ENCODE measurements at regions not wholly inside any gene's neighbourhood (a gene's known extent, or its start where the extent isn't known, plus 50 kb on each side); places are given as distances from the start of the nearest gene placed in this dataset.

DNA sequence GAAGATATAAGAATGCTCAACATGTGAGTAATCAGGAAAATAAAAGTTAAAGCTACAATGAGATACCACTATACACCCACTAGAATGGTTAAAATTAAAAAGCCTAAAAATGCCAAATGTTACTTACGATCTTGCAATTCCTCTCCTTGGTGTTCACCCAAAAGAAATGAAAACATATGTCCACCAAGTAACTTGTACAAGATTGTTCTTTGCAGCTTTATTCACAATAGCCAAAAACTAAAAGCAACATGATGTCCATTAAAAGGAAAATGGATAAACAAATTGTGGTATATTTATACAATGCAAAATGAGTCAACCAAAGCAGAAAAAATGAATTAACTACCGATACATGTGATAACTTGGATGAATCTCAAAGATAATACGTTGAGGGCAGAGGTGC, 301.6 kb upstream of the THBS1 start:
- no peak for DNase-seq (ENCODE audit: low read depth)

DNA sequence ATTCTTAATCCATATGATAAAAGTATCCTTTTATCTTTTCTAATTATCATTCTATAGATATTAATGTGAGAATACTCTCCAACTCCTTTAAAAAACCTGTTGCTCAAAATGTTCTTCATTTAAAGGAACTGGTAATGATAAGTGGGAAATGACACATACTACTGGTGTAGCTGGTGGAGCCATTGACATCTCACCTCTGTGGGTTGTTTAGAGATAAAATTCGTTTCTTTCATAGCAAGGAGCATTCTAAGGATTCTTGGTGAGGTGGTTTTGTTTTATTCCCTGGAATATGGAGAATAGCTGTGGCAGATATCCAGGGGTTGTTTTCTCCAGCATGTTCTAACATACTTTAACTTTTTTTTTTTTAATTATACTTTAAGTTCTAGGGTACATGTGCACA, 299.8 kb upstream of the THBS1 start:
- DNase-seq (ENCODE audit: low read depth) = no peak

DNA sequence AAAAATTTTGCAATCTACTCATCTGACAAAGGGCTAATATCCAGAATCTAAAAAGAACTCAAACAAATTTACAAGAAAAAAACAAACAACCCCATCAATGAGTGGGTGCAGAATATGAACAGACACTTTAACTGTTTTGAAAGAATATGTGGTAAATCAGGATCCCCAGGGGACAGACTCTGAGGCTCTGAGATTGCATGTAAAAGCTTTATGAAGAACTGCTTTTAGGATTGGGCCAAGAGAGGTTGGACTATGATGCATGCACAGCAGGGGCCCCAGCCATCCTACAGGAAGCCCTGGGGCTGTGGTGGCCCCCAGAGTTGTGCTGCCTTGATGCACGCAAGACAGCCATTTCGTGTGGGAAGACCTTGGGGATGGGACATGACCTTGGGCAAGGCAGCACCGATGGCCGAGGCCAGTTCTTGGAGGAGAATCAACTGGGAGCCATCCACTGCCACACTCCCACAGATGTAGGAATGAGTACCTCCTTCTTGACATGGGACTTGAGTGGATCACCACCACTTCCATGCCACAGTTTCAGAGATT, 298.1 kb upstream of the THBS1 start:
- DNase-seq (ENCODE audit: low read depth) = no peak

DNA sequence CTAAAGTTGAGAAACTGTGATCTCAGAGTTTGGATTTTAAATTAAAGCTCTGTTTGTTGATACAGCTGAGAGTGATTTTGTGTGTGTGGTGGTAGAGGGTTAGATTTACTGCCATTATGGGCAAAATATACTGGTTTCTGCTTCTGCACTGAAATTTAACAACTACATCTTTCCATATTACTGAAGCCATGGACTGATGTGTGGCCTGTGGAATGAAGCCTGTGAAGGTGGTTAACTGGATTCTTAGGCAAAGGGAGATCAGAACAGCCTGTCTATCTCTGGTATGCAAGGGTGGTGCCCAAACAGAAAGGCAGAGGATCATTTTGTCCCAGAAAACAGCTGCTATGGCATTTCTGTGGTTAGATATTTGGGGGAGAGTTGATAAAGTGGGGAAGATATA, 297.3 kb upstream of the THBS1 start:
- DNase-seq (ENCODE audit: low read depth) = no peak

DNA sequence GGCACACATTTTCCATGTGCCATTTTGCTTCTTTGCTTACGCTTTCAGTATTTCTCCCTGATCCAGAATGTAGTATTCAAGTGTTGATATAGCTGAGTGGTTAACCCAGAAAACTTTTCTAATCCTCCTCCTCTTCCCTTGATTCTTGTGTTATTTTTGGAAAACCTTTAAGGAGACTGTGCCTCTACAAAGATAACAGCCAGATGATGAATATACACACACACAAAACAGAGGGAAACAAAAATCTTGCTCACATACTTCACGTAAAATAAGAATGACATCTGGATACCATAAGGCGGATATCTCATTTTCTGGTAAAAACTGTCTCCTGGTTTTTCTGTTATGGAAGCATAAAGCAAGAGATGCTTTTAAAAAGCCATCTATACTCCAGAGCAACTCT, 295.8 kb upstream of the THBS1 start:
- no peak for DNase-seq (ENCODE audit: low read depth)

DNA sequence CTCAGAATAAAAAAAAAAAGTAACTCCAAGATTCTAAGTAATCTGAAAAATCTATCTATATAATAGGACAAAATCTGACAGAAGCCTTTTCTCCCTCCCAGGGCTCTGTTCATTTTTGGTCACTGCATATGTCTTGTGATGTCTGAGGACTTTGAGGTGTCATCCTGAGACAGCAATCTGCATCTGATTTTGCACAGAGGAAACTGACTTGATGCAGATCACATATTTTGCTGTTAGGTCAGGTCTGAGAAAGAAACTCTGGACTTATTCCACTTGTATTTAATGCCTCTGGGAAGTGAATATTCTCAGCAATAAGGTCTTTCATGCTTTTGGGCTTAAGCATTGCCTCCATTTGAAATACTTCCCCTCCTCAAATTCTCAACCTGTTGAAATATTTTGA, 295.2 kb upstream of the THBS1 start:
- DNase-seq (ENCODE audit: low read depth) = no peak

DNA sequence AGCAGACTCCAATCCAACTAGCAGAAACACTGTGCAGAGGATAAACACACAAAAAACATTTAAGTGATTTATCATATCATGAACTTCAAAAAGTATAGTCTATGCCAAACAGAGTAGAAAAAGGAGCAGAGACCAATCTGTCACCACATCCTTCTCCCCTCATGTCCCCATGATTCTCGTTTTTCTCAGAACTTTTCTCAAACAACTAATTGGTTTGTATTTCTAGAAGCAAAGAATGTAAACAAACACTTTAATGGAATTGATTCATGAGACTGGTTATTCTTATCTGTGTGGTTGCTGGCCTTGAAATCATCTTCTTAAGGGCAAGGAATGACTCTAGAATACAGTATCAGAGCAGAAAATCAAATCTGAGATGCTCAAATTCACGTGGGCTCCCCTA, 294.2 kb upstream of the THBS1 start:
- DNase-seq (ENCODE audit: low read depth) = no peak

DNA sequence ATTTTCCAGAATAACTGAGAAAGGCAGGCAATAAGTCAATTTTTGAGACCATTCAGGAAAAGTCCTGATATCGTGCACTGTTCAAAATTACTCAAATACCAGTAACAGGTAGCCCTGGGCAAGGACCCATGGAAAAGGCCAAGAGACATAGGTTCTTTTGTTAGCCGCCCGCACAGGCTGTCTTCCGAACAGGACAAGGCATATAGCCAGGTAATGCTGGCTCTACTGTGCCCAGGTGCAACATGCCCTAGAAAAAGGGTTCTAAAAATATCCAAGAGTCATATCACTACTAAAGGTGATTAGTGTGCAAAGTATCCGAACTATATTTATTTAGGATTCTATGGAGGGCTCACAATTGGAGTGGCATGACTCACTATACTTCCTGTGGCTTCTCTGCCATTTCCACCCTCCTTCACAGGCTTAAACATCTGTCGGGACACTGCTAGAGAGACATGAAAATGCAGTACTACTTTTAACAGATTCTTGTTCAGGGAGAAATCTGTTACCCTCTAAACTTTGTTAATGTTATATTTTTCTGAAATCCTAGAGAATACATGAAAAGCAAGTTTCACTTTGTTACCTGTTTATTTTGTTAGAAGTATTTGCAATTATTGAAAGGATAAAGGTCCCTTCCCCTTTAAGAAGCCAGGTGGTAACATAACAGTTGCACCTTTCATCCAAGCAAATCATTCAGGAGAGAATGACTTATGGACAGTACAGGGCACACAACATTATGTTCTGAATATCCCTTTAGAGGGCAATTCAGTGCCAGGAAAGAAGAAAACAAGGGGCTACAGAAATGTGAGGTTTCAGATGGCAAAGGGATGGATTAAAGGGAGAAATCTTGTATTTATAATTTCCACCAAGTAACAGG, 293.3 kb upstream of the THBS1 start:
- DNase-seq (ENCODE audit: low read depth) = no peak

DNA sequence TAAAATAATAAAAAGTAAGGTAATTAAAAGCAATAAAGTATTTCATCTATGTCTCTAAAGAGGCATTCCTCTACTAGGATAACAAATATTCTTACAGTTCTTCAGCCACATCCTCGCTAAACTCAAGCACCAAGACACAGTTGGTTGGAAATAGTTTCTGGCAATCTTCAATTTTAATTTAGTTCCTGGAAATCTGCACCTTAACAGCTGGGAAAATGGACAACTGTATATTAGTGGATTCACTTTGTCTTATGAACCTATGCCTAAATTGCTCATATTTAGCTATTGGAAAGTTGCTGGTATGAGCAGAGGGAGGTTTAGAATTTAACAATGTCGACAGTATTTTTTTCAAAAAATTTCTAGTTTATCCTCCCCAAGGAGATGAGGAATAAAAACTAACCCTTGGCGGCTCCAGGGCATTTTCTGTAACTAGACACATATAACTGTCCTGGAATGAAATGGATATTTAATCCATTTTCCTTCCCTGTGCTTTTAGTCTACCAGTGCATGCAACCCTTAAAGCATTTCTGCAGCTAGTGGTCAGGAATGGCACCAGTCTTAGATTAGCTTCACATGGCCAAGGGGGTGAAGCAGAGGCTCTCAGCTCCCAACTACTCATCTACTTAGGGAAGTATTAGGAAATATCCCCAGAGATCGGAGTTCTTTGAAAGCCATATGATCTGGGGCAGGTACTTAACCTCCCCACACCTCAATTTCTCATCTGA, 290.0 kb upstream of the THBS1 start:
- no peak for DNase-seq (ENCODE audit: low read depth)

DNA sequence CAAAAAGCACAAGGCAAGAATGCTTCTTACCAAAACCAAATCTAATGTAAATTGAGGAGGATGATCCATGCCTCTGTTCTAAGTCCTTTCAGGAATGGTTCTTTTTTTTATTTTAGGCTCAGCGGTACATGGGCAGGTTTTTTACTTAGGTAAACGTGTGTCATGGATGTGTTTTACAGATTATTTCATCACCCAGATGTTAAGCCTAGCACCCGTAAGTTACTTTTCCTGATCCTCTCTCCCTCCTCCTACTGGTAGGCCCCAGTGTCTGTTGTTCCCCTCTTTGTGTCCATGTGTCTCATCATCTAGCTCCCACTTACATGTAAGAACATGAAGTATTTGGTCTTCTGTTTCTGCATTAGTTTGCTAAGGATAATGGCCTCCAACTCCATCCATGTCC, 289.2 kb upstream of the THBS1 start:
- no peak for DNase-seq (ENCODE audit: low read depth)

DNA sequence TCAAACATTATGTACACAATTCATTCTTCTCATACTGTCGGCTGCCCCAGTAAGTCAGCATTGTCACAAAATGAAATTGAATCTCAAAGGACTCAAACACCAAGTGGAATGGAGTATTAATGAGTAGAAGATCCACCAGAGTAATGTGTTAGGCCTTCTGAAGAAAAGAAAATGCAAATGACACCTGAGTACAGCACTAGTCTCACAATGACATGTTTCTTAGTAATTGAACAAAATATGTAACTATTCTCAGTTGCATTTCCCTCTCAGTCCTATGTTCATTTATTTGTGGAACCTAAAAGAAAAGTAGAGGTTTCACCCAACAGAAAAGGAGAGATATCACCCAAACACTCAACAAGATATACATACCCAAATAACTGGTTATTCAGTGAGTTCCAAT, 283.9 kb upstream of the THBS1 start:
- DNase-seq (ENCODE audit: low read depth) = no peak

DNA sequence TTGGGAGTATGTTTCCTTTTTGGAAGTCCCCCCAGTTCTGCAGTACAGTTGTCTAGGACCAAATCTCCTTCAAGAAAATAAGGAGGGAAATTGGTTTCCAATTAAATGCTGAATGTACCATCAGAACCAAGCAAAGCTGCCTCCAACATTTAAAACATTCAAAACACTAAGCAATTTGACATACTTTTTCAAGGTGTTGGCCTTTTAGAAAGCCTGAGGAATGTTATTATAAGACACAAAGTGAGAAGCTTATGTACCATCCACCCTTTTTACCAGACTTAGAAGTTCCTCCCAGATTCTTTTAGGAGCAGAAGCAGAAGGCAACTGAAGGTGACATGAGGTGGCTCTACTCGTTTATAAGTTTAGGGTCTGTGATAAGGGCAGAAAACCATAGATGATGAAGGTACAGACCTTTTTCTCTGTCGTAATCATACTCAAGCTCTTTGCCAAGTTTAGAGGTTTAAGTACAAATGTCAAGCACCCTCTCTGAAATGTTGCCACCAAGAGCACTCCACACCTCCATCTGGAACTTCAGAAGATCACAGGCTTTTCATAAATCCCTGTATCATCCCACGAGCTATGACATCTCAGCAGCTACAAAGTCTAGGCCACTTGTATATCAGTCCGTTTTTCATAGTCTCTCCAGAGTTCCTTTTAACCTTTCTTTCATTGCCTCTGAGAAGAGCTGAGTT, 282.5 kb upstream of the THBS1 start:
- DNase-seq (ENCODE audit: low read depth) = no peak

DNA sequence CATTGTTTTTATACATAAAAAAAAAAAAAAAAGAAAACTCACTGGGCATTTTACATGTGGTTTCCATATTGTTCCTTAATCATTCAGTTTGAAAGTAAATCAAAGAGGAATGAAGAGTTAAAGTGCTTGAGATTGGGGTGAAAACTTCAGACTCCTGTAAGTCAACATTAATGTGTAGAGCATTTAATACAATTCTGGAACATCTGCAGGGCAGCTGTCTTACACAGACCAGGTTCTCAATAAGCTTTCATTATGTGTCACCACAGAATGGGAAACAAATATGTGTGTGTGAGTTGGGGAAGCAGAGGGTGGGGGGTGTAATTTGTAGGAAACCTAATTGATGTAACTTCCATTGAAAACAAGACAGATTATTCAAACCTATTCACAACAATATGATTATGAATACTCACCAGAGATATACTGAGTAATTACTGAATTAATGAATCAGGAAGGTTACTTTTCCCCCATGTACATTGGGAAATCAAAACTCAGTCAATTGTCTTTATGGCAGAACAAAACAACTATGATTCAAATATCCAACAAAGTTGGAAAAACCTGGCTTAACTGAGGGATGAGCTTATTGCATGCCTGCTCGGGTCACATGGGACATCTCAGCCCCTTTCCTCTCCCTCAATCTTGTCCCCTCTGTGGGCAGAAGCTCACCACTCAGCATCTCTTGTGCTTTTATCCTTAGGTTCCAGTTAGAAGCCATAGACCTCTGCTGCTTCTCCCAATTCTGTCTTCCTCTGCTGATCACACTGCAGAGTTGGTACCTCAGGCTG, 281.2 kb upstream of the THBS1 start:
- DNase-seq (ENCODE audit: low read depth) = no peak

DNA sequence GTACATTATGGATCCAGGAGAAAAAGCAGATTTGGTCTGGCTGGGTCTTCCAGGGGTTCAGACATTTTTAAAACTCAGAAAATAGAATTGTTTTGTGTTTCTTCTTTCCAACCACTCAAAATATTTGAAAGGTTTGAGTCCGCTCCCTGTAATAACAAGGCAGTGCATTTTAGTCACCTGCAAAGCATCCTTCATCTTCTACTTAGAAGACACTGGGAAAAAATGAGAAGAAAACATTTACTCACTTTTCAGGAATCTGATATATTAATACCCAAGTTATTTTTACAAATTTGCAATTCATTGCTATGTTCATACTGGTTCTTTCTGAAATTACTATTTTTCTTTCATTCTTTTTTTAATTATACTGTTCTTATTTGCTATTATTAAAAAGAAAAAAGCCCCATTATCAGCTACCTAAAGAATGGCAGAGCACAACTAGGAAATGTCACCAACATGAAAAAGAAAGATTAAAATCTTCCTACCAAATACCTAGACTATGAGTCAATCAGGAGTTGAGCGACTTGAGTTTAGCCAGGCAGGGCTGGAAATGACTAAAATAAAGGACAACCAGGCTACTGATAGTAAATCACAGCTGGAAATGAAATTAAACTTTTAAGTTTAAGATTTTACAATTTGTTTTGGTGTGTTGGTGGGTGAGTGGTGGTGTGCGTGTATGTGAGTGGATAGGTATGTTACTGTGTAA, 280.3 kb upstream of the THBS1 start:
- DNase-seq (ENCODE audit: low read depth) = no peak

DNA sequence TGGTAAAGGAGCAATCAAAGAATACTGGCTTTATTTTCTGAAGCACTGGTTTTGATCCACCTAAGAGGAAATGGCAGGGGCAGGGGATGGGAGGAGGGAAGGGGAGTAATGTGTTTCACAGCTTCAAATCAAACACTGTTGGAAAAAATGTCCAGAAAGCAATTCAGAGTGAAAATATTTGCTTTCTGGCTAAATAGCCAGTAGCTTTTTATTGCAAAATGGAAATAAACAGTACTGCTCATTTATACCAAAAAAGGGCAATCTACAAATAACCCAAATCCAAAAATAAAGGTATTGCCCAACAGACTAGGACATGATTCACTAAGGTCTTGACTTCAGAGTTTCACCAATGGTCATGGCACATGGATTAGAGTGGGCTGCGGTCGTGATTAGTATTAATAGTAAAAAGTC, 279.3 kb upstream of the THBS1 start:
- DNase-seq (ENCODE audit: low read depth) = no peak

DNA sequence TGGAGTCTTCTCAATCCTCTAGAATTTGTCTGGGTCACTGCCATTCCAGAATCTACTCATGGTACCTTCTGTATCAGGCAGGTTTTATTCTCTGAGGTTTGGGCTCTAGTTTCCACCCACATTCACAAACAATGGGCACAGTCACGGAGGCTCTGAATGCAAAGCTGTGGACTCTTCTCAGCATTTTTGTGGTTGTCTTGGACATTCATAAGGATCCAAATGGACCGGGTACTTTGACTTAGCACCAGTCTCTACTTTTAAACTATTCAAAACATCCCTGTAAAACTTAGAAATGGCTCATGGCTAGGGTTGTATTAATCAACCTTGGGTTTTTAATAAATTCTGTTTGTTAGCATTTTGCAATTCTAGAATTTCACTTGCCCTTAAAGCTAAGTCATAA, 277.9 kb upstream of the THBS1 start:
- no peak for DNase-seq (ENCODE audit: low read depth)

DNA sequence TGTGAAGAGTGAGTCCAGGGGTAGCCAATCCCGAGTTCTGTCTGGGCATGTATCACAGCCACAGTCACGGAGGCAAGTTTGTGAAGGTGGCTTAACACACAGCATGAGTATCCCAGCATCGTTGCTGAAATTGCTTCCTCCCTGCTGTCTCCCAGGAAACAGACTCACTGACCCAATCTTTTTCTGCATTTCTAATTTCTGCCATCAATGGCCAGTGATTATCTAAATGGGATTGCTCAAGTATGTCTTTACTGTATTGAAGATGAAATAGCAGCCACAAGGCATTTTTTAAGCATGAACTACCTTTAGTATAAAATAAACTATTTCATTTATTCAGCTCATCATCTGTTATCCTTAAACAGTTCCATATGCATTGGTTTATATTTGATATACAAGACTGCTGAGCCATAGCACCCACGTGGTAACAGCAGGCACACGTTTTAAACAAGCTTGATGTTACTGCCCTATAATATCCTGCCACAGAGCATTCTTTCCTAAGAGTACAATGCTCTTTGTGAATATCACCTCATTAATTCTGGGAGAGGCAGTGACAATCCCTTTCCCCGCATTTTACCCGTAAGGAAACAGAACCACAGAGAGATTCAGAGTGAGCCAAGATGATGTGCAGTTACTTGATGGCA, 276.6 kb upstream of the THBS1 start:
- no peak for DNase-seq (ENCODE audit: low read depth)

DNA sequence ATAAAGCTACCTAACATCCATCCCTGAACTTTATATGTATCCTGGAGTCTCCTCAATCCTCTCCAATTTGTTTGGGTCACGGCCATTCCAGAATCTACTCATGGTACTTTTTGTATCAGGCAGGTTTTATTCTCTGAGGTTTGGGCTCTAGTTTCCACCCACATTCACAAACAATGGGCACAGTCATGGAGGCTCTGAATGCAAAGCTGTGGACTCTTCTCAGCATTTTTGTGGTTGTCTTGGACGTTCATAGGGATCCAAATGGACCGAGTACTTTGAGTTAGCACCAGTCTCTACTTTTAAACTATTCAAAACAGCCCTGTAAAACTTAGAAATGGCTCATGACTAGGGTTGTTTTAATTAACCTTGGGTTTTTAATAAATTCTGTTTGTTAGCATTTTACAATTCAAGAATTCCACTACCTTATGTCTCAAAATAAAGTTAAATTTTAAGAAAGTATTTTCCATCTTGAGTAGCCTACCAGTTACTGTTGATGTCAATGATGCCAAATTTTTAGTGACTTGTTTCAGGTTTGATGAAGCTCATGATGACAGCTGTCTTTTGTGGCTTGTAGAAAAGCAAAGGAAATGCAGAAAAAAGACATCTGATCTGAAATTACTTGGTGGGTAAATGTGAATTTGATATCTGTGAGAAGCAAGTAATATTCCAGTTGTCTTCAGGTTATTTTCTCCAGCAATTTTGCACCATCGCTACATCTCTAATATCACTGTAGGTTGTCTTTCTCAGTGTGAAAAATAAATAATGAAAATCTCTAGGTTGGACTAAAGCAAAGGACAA, 275.7 kb upstream of the THBS1 start:
- no peak for DNase-seq (ENCODE audit: low read depth)

DNA sequence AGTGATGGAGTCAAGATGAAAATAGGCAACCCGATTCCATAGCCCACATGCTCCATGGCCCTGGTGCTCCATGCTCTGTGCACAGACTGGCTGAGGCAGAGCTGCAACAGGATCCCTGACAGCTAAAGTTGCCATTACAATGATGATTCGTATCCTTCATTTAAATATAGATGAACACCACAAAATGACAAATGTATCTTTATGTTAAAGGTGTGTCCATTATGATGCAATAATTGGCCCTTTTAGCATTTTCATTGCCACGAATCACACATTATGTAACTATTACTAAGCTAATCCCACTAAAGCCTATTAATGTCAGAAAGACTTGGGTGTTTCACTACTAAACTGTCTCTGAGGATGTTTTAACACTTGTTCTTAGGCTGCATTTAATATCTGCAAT, 270.2 kb upstream of the THBS1 start:
- DNase-seq (ENCODE audit: low read depth) = no peak

DNA sequence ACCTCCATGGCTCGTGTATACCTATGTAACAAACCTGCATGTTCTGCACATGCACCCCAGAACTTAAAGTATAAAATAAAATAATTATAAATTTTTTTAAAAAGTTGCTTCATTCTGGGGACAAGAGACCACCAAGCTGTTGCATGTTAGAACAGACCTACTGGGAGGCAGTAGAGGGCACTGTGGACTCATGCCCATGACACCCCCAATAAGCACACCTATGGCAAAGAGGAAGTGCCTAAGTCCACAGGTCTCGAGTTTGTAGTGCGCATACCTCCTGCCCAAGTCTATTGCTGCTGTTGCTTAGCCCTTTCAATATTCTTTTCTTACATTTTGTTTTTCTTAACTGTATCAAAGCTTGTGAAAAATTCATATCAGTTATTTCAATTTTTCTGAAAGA, 267.9 kb upstream of the THBS1 start:
- DNase-seq (ENCODE audit: low read depth) = no peak
